ENCODE measurements at regions not wholly inside any gene's neighbourhood (a gene's known extent, or its start where the extent isn't known, plus 50 kb on each side); places are given as distances from the start of the nearest gene placed in this dataset.

DNA sequence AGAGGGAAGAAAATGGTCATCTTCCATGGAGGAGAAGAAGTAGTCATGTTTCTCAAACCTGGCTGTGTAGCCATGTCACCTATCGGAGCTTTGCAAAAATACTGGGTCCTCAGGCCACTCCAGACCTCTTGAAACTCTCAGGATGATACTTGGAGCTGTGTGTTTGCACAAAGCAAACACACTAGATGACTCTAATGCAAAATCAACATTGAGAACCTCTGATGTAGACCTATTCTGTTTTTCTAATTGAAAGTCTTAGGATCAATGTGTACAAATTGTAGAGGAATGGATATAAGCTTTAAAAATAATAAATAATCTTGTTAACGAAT is 444.3 kb downstream of the RND3 start:
- Mint-ChIP-seq H3K9me3 (peaks cover 19% of the 10 kb centered on the region), H3K4me1 (no peaks in the 10 kb centered on the region), H3K4me3 (no peak overlapping the region), H3K27ac (ENCODE audit: low read depth) (no peak overlapping the region), H3K36me3 (ENCODE audit: insufficient read depth) (no peaks in the 10 kb centered on the region), H3K27me3 (no peaks in the 10 kb centered on the region)
- DNase-seq (ENCODE audit: low spot score in 2 of 2) (no peak), ATAC-seq (replicated peaks; ENCODE audit: extremely low read depth, poor library complexity, severe bottlenecking) (no peak)

- no peak overlapping the region for H3K27ac Mint-ChIP-seq (ENCODE audit: low read depth)
- no peak for DNase-seq (ENCODE audit: low spot score in 2 of 2)
- no peak overlapping the region for H3K4me3 Mint-ChIP-seq
- no peaks in the 10 kb centered on the region for H3K36me3 Mint-ChIP-seq (ENCODE audit: insufficient read depth)
- H3K9me3 Mint-ChIP-seq = peaks cover 19% of the 10 kb centered on the region
- ATAC-seq (replicated peaks; ENCODE audit: extremely low read depth, poor library complexity, severe bottlenecking) = no peak
- H3K27me3 Mint-ChIP-seq = no peaks in the 10 kb centered on the region
- no peaks in the 10 kb centered on the region for H3K4me1 Mint-ChIP-seq
These were observed 444.8 kb downstream of the RND3 start for GRCh38 chr2:150042500-150043171.

GRCh38 chr2:150041722-150042425 is 445.6 kb downstream of the RND3 start:
- Mint-ChIP-seq H3K27ac (ENCODE audit: low read depth) (no peak overlapping the region), H3K27me3 (no peaks in the 10 kb centered on the region), H3K36me3 (ENCODE audit: insufficient read depth) (no peaks in the 10 kb centered on the region), H3K9me3 (peaks cover 19% of the 10 kb centered on the region), H3K4me3 (no peak overlapping the region), H3K4me1 (no peaks in the 10 kb centered on the region)
- DNase-seq (ENCODE audit: low spot score in 2 of 2) (no peak), ATAC-seq (replicated peaks; ENCODE audit: extremely low read depth, poor library complexity, severe bottlenecking) (no peak)

DNA sequence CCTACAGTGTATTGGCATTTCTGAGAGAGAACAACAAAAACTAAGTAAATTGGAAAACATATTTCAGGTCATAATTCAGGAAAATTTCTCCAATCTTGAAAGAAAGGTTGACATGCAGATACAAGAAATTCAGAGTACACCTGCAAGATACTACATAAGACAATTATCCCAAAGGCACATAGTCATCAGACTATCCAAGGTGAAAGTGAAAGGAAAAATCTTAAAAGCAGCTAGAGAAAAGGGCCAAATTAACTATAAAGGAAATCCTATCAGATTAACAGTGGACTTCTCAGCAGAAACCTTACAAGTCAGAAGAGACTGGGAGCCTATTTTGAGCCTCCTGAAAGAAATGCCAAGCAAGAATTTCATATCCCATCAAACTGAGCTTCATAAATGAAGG is 449.0 kb upstream of the MMADHC start:
- no peak for ATAC-seq (replicated peaks; ENCODE audit: extremely low read depth, poor library complexity, severe bottlenecking)
- Mint-ChIP-seq H3K36me3 (ENCODE audit: insufficient read depth) (no peaks in the 10 kb centered on the region), H3K4me1 (no peaks in the 10 kb centered on the region), H3K27ac (ENCODE audit: low read depth) (no peak overlapping the region), H3K9me3 (peaks cover 19% of the 10 kb centered on the region), H3K27me3 (no peaks in the 10 kb centered on the region), H3K4me3 (no peak overlapping the region)
- no peak for DNase-seq (ENCODE audit: low spot score in 2 of 2)

DNA sequence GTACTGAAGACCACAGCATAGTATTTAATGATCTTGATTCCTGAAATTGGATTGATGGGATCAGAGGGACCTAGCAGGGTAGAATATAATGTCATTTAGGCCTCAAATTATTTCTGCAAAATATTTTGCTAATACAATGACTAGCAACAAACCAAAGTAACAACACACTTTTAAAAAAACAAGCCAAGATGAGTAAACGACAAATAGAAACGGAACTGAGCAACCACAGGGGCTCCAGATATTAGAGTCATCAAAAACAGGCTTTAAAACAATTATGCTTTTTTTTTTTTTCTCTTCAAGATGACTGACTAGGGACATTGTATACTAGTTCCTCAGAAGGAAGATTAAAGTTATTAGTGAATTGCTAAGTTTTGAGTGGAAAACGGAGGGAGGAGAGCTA is 447.1 kb upstream of the MMADHC start:
- H3K9me3 Mint-ChIP-seq = peaks cover 17% of the 10 kb centered on the region

GRCh38 chr2:150030436-150031190 is 443.0 kb upstream of the MMADHC start:
- ATAC-seq (replicated peaks; ENCODE audit: extremely low read depth, poor library complexity, severe bottlenecking) = no peak
- no peaks in the 10 kb centered on the region for H3K27me3 Mint-ChIP-seq
- H3K36me3 Mint-ChIP-seq (ENCODE audit: insufficient read depth) = no peaks in the 10 kb centered on the region
- no peak overlapping the region for H3K27ac Mint-ChIP-seq (ENCODE audit: low read depth)
- H3K9me3 Mint-ChIP-seq = peaks cover 24% of the 10 kb centered on the region
- no peak for DNase-seq (ENCODE audit: low spot score in 2 of 2)
- no peaks in the 10 kb centered on the region for H3K4me1 Mint-ChIP-seq
- H3K4me3 Mint-ChIP-seq = no peak overlapping the region

More for the DNA sequence above, 447.1 kb upstream of the MMADHC start:
- Mint-ChIP-seq H3K27me3 (no peaks in the 10 kb centered on the region), H3K4me3 (no peak overlapping the region), H3K4me1 (no peaks in the 10 kb centered on the region), H3K36me3 (ENCODE audit: insufficient read depth) (no peaks in the 10 kb centered on the region), H3K27ac (ENCODE audit: low read depth) (no peak overlapping the region)
- no peak for DNase-seq (ENCODE audit: low spot score in 2 of 2)
- ATAC-seq (replicated peaks; ENCODE audit: extremely low read depth, poor library complexity, severe bottlenecking) = no peak

GRCh38 chr2:150028322-150028721 is 440.7 kb upstream of the MMADHC start:
- ATAC-seq (replicated peaks; ENCODE audit: extremely low read depth, poor library complexity, severe bottlenecking) (no peak), DNase-seq (ENCODE audit: low spot score in 2 of 2) (no peak)
- H3K4me3 Mint-ChIP-seq = no peak overlapping the region
- H3K27ac Mint-ChIP-seq (ENCODE audit: low read depth) = no peak overlapping the region
- H3K27me3 Mint-ChIP-seq = no peaks in the 10 kb centered on the region
- no peaks in the 10 kb centered on the region for H3K36me3 Mint-ChIP-seq (ENCODE audit: insufficient read depth)
- no peaks in the 10 kb centered on the region for H3K4me1 Mint-ChIP-seq
- peaks cover 14% of the 10 kb centered on the region for H3K9me3 Mint-ChIP-seq

GRCh38 chr2:150027164-150027563 is 439.6 kb upstream of the MMADHC start:
- Mint-ChIP-seq H3K9me3 (peaks cover 18% of the 10 kb centered on the region), H3K27me3 (no peaks in the 10 kb centered on the region), H3K27ac (ENCODE audit: low read depth) (no peak overlapping the region), H3K4me1 (no peaks in the 10 kb centered on the region), H3K36me3 (ENCODE audit: insufficient read depth) (no peaks in the 10 kb centered on the region), H3K4me3 (no peak overlapping the region)
- no peak for ATAC-seq (replicated peaks; ENCODE audit: extremely low read depth, poor library complexity, severe bottlenecking)
- DNase-seq (ENCODE audit: low spot score in 2 of 2) = no peak

GRCh38 chr2:150023663-150024062 is 436.1 kb upstream of the MMADHC start:
- H3K4me3 Mint-ChIP-seq = no peak overlapping the region
- no peaks in the 10 kb centered on the region for H3K4me1 Mint-ChIP-seq
- peaks cover 10% of the 10 kb centered on the region for H3K9me3 Mint-ChIP-seq
- H3K27ac Mint-ChIP-seq (ENCODE audit: low read depth) = no peak overlapping the region
- H3K27me3 Mint-ChIP-seq = no peaks in the 10 kb centered on the region
- no peak for ATAC-seq (replicated peaks; ENCODE audit: extremely low read depth, poor library complexity, severe bottlenecking)
- H3K36me3 Mint-ChIP-seq (ENCODE audit: insufficient read depth) = no peaks in the 10 kb centered on the region
- no peak for DNase-seq (ENCODE audit: low spot score in 2 of 2)

DNA sequence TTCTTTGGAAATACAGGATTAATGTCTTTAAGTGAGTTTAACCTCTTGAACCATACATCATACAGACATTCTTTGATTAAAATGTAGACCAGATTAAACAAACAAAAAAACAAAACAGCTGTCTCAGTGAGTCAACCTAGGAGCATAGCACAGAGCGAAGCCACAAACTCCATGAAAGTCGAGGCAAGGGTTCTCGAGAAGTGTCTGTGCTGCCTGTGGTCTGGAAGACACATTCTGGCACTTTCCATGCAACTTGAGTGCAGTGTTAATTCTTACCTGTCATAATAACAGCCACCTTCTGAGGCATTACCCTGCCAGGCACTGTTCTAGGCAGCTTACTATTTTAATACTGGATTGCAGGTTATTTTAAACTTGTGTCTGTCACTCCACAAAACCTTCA is 435.5 kb upstream of the MMADHC start:
- peaks cover 10% of the 10 kb centered on the region for H3K9me3 Mint-ChIP-seq
- H3K4me3 Mint-ChIP-seq = no peak overlapping the region
- H3K27ac Mint-ChIP-seq (ENCODE audit: low read depth) = no peak overlapping the region
- no peak for DNase-seq (ENCODE audit: low spot score in 2 of 2)
- no peaks in the 10 kb centered on the region for H3K4me1 Mint-ChIP-seq
- H3K36me3 Mint-ChIP-seq (ENCODE audit: insufficient read depth) = no peaks in the 10 kb centered on the region
- no peaks in the 10 kb centered on the region for H3K27me3 Mint-ChIP-seq
- ATAC-seq (replicated peaks; ENCODE audit: extremely low read depth, poor library complexity, severe bottlenecking) = no peak

- Mint-ChIP-seq H3K9me3 (peaks cover 10% of the 10 kb centered on the region), H3K4me3 (no peak overlapping the region), H3K27me3 (no peaks in the 10 kb centered on the region), H3K36me3 (ENCODE audit: insufficient read depth) (no peaks in the 10 kb centered on the region), H3K4me1 (no peaks in the 10 kb centered on the region), H3K27ac (ENCODE audit: low read depth) (no peak overlapping the region)
- DNase-seq (ENCODE audit: low spot score in 2 of 2) (no peak), ATAC-seq (replicated peaks; ENCODE audit: extremely low read depth, poor library complexity, severe bottlenecking) (no peak)
These were observed 433.5 kb upstream of the MMADHC start for GRCh38 chr2:150020937-150021673.

DNA sequence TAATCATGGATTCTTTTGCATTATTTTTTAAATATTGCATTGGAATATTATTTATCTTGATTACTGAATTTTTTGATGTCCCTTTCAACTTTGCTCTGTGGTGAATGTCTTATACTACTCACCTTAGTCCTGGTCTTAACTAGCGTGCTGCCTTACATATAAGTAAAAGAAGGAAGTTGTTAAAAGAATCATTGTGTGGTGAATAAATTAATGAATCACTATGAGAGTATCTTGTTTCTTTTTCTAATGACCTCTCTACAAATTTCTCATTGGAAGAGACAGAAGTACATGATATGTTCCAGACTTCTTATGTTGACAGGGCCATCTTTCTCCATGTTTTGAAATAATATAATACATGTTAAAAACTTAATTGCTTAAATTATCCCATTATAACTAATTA is 432.6 kb upstream of the MMADHC start:
- Mint-ChIP-seq H3K36me3 (ENCODE audit: insufficient read depth) (no peaks in the 10 kb centered on the region), H3K4me3 (no peak overlapping the region), H3K9me3 (peaks cover 10% of the 10 kb centered on the region), H3K27ac (ENCODE audit: low read depth) (no peak overlapping the region), H3K4me1 (no peaks in the 10 kb centered on the region), H3K27me3 (no peaks in the 10 kb centered on the region)
- ATAC-seq (replicated peaks; ENCODE audit: extremely low read depth, poor library complexity, severe bottlenecking) (no peak), DNase-seq (ENCODE audit: low spot score in 2 of 2) (no peak)
